ENCODE measurements at regions not wholly inside any gene's neighbourhood (a gene's known extent, or its start where the extent isn't known, plus 50 kb on each side); places are given as distances from the start of the nearest gene placed in this dataset.

- DNase-seq (ENCODE audit: low spot score): no peak
Observed at GRCh38 chr2:104635608-104636007, 218.3 kb upstream of the POU3F3 start.

- DNase-seq (ENCODE audit: low spot score): no peak
Observed at GRCh38 chr2:104638190-104638858, 215.6 kb upstream of the POU3F3 start.

- no peak for DNase-seq (ENCODE audit: low spot score)
Observed at GRCh38 chr2:104638859-104639202, 215.1 kb upstream of the POU3F3 start.

- DNase-seq (ENCODE audit: low spot score): no peak
Observed at GRCh38 chr2:104641786-104642185, 212.1 kb upstream of the POU3F3 start.

GRCh38 chr2:104648376-104648775 lies 205.5 kb upstream of the POU3F3 start:
- DNase-seq (ENCODE audit: low spot score): no peak

- no peak for DNase-seq (ENCODE audit: low spot score)
Observed at GRCh38 chr2:104649866-104650265, 204.0 kb upstream of the POU3F3 start.

GRCh38 chr2:104650405-104650996 lies 203.4 kb upstream of the POU3F3 start:
- no peak for DNase-seq (ENCODE audit: low spot score)

GRCh38 chr2:104654811-104655210 lies 199.1 kb upstream of the POU3F3 start:
- DNase-seq (ENCODE audit: low spot score): no peak

GRCh38 chr2:104656571-104657163 lies 197.2 kb upstream of the POU3F3 start:
- no peak for DNase-seq (ENCODE audit: low spot score)

- DNase-seq (ENCODE audit: low spot score): peak; percentile 38
Observed at GRCh38 chr2:104658144-104658835, 195.6 kb upstream of the POU3F3 start.

GRCh38 chr2:104658904-104659591 lies 194.9 kb upstream of the POU3F3 start:
- peak; percentile 52 for DNase-seq (ENCODE audit: low spot score)

GRCh38 chr2:104660991-104661390 lies 192.9 kb upstream of the POU3F3 start:
- no peak for DNase-seq (ENCODE audit: low spot score)

GRCh38 chr2:104664672-104665071 lies 189.2 kb upstream of the POU3F3 start:
- peak; percentile 14 for DNase-seq (ENCODE audit: low spot score)

- DNase-seq (ENCODE audit: low spot score): no peak
Observed at GRCh38 chr2:104668631-104669030, 185.3 kb upstream of the POU3F3 start.

GRCh38 chr2:104673225-104673624 lies 180.7 kb upstream of the POU3F3 start:
- DNase-seq (ENCODE audit: low spot score): no peak

GRCh38 chr2:104678181-104678580 lies 175.7 kb upstream of the POU3F3 start:
- no peak for DNase-seq (ENCODE audit: low spot score)

- DNase-seq (ENCODE audit: low spot score): no peak
Observed at GRCh38 chr2:104685591-104685990, 168.3 kb upstream of the POU3F3 start.

- no peak for DNase-seq (ENCODE audit: low spot score)
Observed at GRCh38 chr2:104687147-104687546, 166.8 kb upstream of the POU3F3 start.

- no peak for DNase-seq (ENCODE audit: low spot score)
Observed at GRCh38 chr2:104690255-104690984, 163.5 kb upstream of the POU3F3 start.

GRCh38 chr2:104698276-104698675 lies 155.6 kb upstream of the POU3F3 start:
- no peak for DNase-seq (ENCODE audit: low spot score)

- no peak for DNase-seq (ENCODE audit: low spot score)
Observed at GRCh38 chr2:104701411-104701911, 152.5 kb upstream of the POU3F3 start.

Measured in iPS-NIHi11 (cell line).